WTC11 (cell line): ENCODE measurements at regions not wholly inside any gene's neighbourhood (a gene's known extent, or its start where the extent isn't known, plus 50 kb on each side); places are given as distances from the start of the nearest gene placed in this dataset.

Experiments
- CREB1 ChIP-seq: sonication (generic); formaldehyde crosslinking; IDR thresholded peaks from 2 replicates; pipeline ENCODE4 v1.8.0; 2023; ENCODE audit warnings: mild to moderate bottlenecking, missing genetic modification reagents
- CREM ChIP-seq: sonication (generic); formaldehyde crosslinking; IDR thresholded peaks from 2 replicates; pipeline ENCODE4 v1.8.1; 2022; ENCODE audit warnings: mild to moderate bottlenecking, missing genetic modification reagents, moderate library complexity
- CTCF ChIP-seq: fragments of 200-600 bp; IDR thresholded peaks from 2 replicates; pipeline ENCODE4 v1.8.0; 2022; ENCODE audit warnings: antibody characterized with exemption
- E2F1 ChIP-seq: sonication (generic); formaldehyde crosslinking; IDR thresholded peaks from 2 replicates; pipeline ENCODE4 v1.8.0; 2022; ENCODE audit warnings: mild to moderate bottlenecking, missing genetic modification reagents
- GTF2I ChIP-seq: fragments of 250-450 bp; sonication (Bioruptor Pico); conservative IDR thresholded peaks from 2 replicates; pipeline ENCODE4 v1.4.0; 2021; ENCODE audit warnings: mild to moderate bottlenecking
- IRF2 ChIP-seq: sonication (generic); formaldehyde crosslinking; IDR thresholded peaks from 2 replicates; pipeline ENCODE4 v1.8.0; 2022; ENCODE audit warnings: low read depth, missing genetic modification reagents, borderline replicate concordance
- SMAD3 ChIP-seq: sonication (generic); formaldehyde crosslinking; IDR thresholded peaks from 2 replicates; pipeline ENCODE4 v1.8.0; 2022; ENCODE audit warnings: missing genetic modification reagents, mild to moderate bottlenecking, borderline replicate concordance
- STAT6 ChIP-seq: sonication (generic); formaldehyde crosslinking; conservative IDR thresholded peaks from 2 replicates; pipeline ENCODE4 v1.8.1; 2023; ENCODE audit warnings: mild to moderate bottlenecking, low read depth, missing genetic modification reagents, moderate library complexity
- ZNF121 ChIP-seq: sonication (generic); formaldehyde crosslinking; IDR thresholded peaks from 2 replicates; pipeline ENCODE4 v1.8.0; 2023; ENCODE audit warnings: missing genetic modification reagents
- ZNF396 ChIP-seq: fragments of 250-450 bp; sonication (Bioruptor Pico); IDR thresholded peaks from 2 replicates; pipeline ENCODE4 v1.8.0; 2021; ENCODE audit warnings: mild to moderate bottlenecking, moderate library complexity, borderline replicate concordance
- TF ChIP-seq, protein P1 (sequence below): sonication (generic); formaldehyde crosslinking; IDR thresholded peaks from 2 replicates; pipeline ENCODE4 v1.8.0; 2022; ENCODE audit warnings: mild to moderate bottlenecking, missing genetic modification reagents
- TF ChIP-seq, protein P2 (sequence below): fragments of 250-450 bp; sonication (Bioruptor Pico); IDR thresholded peaks from 2 replicates; pipeline ENCODE4 v1.9.0; 2021; ENCODE audit warnings: mild to moderate bottlenecking
- TF ChIP-seq, protein P3 (sequence below): fragments of 250-450 bp; sonication (Bioruptor Pico); IDR thresholded peaks from 2 replicates; pipeline ENCODE4 v2.1.2; 2022; ENCODE audit warnings: mild to moderate bottlenecking, moderate library complexity

DNA sequence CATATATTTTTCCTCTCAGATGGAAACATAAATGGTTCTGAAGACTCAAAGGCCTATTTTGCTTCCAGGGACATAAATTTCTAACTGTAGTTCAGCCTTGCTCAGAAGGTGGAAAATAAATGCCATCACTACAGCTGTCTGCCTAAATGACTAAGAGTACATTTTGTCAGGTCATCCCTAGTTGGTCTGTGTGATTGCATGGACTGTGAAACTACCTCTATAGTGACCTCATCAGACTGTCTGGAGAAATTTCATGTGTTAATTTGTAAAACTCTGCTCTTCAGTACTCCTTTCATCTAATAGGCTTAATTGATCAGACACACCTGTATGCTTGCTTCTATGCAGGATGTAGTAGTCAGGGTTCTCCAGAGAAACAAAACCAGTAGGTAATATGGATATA is 886.9 kb downstream of the AMY1C start:
- TF ChIP-seq CTCF (no peak), CREM (no peak), CREB1 (CRISPR knock-in tag) (no peak), ZNF396 (CRISPR knock-in tag) (no peak), STAT6 (CRISPR knock-in tag) (no peak), E2F1 (CRISPR knock-in tag) (no peak), GTF2I (CRISPR knock-in tag) (no peak), IRF2 (CRISPR knock-in tag) (no peak), SMAD3 (CRISPR knock-in tag) (no peak), ZNF121 (CRISPR knock-in tag) (no peak)
- TF ChIP-seq, protein P1, sequence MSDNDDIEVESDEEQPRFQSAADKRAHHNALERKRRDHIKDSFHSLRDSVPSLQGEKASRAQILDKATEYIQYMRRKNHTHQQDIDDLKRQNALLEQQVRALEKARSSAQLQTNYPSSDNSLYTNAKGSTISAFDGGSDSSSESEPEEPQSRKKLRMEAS (CRISPR knock-in tag): no peak
- TF ChIP-seq, protein P2, sequence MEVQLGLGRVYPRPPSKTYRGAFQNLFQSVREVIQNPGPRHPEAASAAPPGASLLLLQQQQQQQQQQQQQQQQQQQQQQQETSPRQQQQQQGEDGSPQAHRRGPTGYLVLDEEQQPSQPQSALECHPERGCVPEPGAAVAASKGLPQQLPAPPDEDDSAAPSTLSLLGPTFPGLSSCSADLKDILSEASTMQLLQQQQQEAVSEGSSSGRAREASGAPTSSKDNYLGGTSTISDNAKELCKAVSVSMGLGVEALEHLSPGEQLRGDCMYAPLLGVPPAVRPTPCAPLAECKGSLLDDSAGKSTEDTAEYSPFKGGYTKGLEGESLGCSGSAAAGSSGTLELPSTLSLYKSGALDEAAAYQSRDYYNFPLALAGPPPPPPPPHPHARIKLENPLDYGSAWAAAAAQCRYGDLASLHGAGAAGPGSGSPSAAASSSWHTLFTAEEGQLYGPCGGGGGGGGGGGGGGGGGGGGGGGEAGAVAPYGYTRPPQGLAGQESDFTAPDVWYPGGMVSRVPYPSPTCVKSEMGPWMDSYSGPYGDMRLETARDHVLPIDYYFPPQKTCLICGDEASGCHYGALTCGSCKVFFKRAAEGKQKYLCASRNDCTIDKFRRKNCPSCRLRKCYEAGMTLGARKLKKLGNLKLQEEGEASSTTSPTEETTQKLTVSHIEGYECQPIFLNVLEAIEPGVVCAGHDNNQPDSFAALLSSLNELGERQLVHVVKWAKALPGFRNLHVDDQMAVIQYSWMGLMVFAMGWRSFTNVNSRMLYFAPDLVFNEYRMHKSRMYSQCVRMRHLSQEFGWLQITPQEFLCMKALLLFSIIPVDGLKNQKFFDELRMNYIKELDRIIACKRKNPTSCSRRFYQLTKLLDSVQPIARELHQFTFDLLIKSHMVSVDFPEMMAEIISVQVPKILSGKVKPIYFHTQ (CRISPR knock-in tag): no peak
- TF ChIP-seq, protein P3, sequence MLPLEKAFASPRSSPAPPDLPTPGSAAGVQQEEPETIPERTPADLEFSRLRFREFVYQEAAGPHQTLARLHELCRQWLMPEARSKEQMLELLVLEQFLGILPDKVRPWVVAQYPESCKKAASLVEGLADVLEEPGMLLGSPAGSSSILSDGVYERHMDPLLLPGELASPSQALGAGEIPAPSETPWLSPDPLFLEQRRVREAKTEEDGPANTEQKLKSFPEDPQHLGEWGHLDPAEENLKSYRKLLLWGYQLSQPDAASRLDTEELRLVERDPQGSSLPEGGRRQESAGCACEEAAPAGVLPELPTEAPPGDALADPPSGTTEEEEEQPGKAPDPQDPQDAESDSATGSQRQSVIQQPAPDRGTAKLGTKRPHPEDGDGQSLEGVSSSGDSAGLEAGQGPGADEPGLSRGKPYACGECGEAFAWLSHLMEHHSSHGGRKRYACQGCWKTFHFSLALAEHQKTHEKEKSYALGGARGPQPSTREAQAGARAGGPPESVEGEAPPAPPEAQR (CRISPR knock-in tag): no peak
